Mesenteric fat pad (tissue), 1 donor: ENCODE measurements at regions not wholly inside any gene's neighbourhood (a gene's known extent, or its start where the extent isn't known, plus 50 kb on each side); places are given as distances from the start of the nearest gene placed in this dataset.
"Not testable (repeated sequence)": the region's sequence is repeated elsewhere in the genome, so short reads cannot be mapped to it uniquely, and the experiment has no call there.

Source experiments
- DNase-seq: peaks from one replicate; pipeline ENCODE4 v3.0.0-alpha.2; 2020; ENCODE audit warnings: low spot score
- donor health status: DM: yes; HTN: yes; CAD: no.

- DNase-seq: no peak
These were observed 827.6 kb downstream of the RNF144A start for GRCh38 chr2:7744827-7745226.

- DNase-seq: no peak
These were observed 828.2 kb downstream of the RNF144A start for GRCh38 chr2:7745369-7745768.

GRCh38 chr2:7748717-7749415, 831.7 kb downstream of the RNF144A start:
- DNase-seq: no peak

- DNase-seq: no peak
These were observed 832.8 kb downstream of the RNF144A start for GRCh38 chr2:7749895-7750559.

GRCh38 chr2:7752291-7752690, 835.1 kb downstream of the RNF144A start:
- no peak for DNase-seq

GRCh38 chr2:7753777-7754176, 836.6 kb downstream of the RNF144A start:
- no peak for DNase-seq

- no peak for DNase-seq
These were observed 838.7 kb downstream of the RNF144A start for GRCh38 chr2:7755879-7756278.

- DNase-seq: no peak
These were observed 841.0 kb downstream of the RNF144A start for GRCh38 chr2:7758073-7758759.

- DNase-seq: no peak
These were observed 842.7 kb downstream of the RNF144A start for GRCh38 chr2:7759898-7760297.

- not testable (repeated sequence) for DNase-seq
These were observed 846.2 kb downstream of the RNF144A start for GRCh38 chr2:7763418-7763817.

GRCh38 chr2:7765236-7765635, 848.0 kb downstream of the RNF144A start:
- DNase-seq: no peak

GRCh38 chr2:7766088-7766722, 849.0 kb downstream of the RNF144A start:
- no peak for DNase-seq

GRCh38 chr2:7766978-7767565, 849.9 kb downstream of the RNF144A start:
- no peak for DNase-seq

GRCh38 chr2:7767902-7768301, 850.7 kb downstream of the RNF144A start:
- no peak for DNase-seq

- no peak for DNase-seq
These were observed 854.6 kb downstream of the RNF144A start for GRCh38 chr2:7771781-7772180.

- no peak for DNase-seq
These were observed 856.4 kb downstream of the RNF144A start for GRCh38 chr2:7773362-7774360.

GRCh38 chr2:7774481-7774880, 857.3 kb downstream of the RNF144A start:
- no peak for DNase-seq

- no peak for DNase-seq
These were observed 860.5 kb downstream of the RNF144A start for GRCh38 chr2:7777668-7778067.

- DNase-seq: no peak
These were observed 863.1 kb downstream of the RNF144A start for GRCh38 chr2:7780321-7780720.

- no peak for DNase-seq
These were observed 868.5 kb downstream of the RNF144A start for GRCh38 chr2:7785700-7786099.
